Effector memory CD4-positive, alpha-beta T cell (primary cell): ENCODE measurements at regions not wholly inside any gene's neighbourhood (a gene's known extent, or its start where the extent isn't known, plus 50 kb on each side); places are given as distances from the start of the nearest gene placed in this dataset.

Source experiments
- DNase-seq, 3 donors: peaks; one replicate each; pipeline ENCODE4 v3.0.0-alpha.2; 2020
- H3K27ac ChIP-seq: 2 replicates; pipeline ENCODE4 v1.7.0; 2013; ENCODE audit warnings: mild to moderate bottlenecking, low read length, moderate library complexity; ENCODE audit not compliant: insufficient read depth, poor library complexity, severe bottlenecking
- H3K27me3 ChIP-seq: replicated peaks from 2 replicates; pipeline ENCODE4 v1.7.0; 2013; ENCODE audit warnings: mild to moderate bottlenecking, low read length; ENCODE audit not compliant: insufficient read depth, control insufficient read depth, poor library complexity, severe bottlenecking
- H3K36me3 ChIP-seq: 2 replicates; pipeline ENCODE4 v1.7.0; 2013; ENCODE audit warnings: mild to moderate bottlenecking, low read length, moderate library complexity; ENCODE audit not compliant: control insufficient read depth, insufficient read depth
- H3K4me1 ChIP-seq: 2 replicates; pipeline ENCODE4 v1.7.0; 2013; ENCODE audit warnings: low read length, mild to moderate bottlenecking; ENCODE audit not compliant: control insufficient read depth, insufficient read depth, poor library complexity, severe bottlenecking
- H3K4me3 ChIP-seq: 2 replicates; pipeline ENCODE4 v1.7.0; 2013; ENCODE audit warnings: low read length, low read depth, mild to moderate bottlenecking; ENCODE audit not compliant: insufficient read depth, poor library complexity, severe bottlenecking
- H3K9me3 ChIP-seq: 2 replicates; pipeline ENCODE4 v1.7.0; 2013; ENCODE audit warnings: mild to moderate bottlenecking, low read length, moderate library complexity; ENCODE audit not compliant: control insufficient read depth

DNA sequence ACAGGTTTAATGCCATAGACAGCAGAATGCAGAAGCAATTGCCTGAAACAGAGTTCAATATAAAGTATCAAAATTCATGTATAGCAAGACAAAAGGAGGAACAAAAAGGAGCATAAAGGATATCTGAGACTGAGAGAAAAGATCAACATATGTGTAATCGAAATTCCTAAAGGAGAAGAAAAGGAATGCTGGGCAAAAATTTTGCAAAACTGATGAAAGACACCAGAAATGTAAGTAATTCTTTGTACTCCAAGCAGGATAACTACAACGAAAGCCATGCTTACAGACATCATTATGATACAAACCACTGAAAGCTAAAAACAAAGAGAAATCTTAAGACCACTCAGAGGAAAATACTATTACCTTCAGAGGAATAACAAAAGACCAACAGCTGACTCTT, 72.8 kb upstream of the MTAP start:
- no peaks in the 10 kb centered on the region for H3K9me3 ChIP-seq
- DNase-seq = no peak
- H3K4me1 ChIP-seq = no peaks in the 10 kb centered on the region
- H3K36me3 ChIP-seq = no peaks in the 10 kb centered on the region
- no peaks in the 10 kb centered on the region for H3K27me3 ChIP-seq
- no peak overlapping the region for H3K4me3 ChIP-seq
- H3K27ac ChIP-seq = no peak overlapping the region

DNA sequence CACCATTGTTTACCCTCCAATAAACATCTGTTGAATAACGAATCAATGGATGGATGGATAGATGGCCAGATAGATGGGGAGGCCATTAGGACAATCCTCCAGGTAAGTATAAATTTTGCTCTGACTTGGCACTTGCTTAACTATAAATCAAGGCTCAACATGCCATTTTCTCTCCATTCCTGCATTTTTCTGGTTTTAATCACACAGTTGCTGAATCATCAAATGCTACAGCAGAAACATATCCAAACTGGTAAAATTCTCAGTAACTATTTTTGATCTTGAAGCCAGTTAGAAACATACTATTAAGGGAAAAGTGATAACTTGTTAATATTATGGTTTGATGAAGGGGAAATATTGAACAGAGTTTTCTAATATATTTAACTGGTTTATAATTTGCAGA, 71.5 kb upstream of the MTAP start:
- no peaks in the 10 kb centered on the region for H3K27me3 ChIP-seq
- no peaks in the 10 kb centered on the region for H3K9me3 ChIP-seq
- H3K4me3 ChIP-seq = no peak overlapping the region
- H3K27ac ChIP-seq = no peak overlapping the region
- H3K36me3 ChIP-seq = no peaks in the 10 kb centered on the region
- no peaks in the 10 kb centered on the region for H3K4me1 ChIP-seq
- no peak for DNase-seq

DNA sequence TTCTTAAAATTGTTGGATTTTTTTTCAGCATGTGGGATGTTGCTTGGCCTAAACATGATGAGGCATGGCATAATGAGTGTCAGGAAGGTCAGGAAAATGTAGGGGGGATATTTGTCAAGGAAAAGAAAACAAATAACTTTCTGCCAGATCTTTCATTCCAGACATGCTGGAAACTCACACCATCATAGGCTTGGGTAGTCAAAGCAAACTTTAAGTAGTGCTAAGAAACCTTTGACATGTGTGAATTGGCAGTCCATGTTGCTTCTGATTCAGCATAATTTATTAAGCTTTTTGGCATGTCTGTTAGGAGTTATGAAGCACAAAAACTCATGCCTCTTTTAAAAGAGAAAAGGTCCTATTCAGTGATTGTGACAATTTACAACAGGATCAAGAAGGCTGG, 61.3 kb upstream of the MTAP start:
- Histone ChIP-seq H3K4me1 (no peaks in the 10 kb centered on the region), H3K27me3 (no peaks in the 10 kb centered on the region), H3K27ac (no peak overlapping the region), H3K4me3 (no peak overlapping the region), H3K36me3 (no peaks in the 10 kb centered on the region), H3K9me3 (no peaks in the 10 kb centered on the region)
- DNase-seq = no peak

DNA sequence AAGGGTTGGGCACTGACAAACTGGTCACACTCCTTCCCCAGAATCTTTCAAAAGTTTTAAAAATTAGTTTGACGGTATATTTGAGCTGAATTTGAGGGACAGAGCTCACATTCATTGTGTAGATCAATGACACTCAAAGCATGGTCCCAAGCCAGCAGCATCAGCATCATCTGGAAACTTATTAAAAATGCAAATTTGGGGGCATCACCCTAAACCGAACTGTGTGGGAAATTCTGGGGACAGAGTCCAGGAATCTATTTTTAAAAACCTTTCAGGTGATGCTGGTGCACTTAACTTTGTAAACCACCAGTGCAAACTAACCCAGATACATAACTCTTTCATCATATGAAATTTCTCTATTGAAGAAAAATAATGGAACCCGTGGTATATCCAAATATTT, 58.1 kb upstream of the MTAP start:
- Histone ChIP-seq H3K4me1 (no peaks in the 10 kb centered on the region), H3K4me3 (no peak overlapping the region), H3K9me3 (no peaks in the 10 kb centered on the region), H3K27ac (no peak overlapping the region), H3K27me3 (no peaks in the 10 kb centered on the region), H3K36me3 (no peaks in the 10 kb centered on the region)
- no peak for DNase-seq

DNA sequence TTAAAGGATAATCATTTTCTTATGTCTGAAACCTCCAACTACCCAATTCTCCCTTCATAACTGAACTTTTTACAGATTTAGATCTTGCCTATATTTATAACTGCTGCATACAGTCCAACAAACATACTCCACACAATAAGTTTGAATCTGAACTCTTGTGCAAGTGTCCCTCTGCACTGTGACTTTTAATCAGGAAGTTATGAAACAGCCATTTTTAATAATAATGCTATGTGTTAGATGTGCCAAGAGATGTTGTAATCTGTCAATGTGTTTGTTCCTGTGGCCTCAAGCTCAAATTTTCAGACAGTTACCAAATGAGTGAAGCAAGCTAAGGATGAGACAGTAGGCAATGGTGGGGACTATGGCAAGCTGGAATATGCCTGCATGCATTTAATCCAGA, 57.6 kb upstream of the MTAP start:
- no peak for DNase-seq

DNA sequence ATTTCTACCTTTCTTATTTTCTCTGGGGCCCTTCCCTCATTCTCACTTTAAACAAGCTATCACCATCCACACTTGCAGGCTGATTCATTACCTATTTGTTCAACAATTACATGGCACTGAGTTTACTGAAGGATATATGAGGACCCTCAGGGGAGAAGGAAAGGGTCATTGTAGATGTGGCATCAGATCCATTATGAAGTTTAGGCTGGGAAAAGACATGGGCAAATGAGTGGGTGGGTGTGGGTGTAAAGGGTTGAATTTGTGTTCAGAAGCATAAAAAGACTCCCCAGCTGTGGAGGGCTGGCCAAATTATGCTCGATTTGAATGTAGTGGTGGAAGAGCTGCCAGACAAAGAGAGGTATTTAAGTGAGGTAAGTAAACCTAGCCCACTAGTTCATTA, 55.9 kb upstream of the MTAP start:
- no peaks in the 10 kb centered on the region for H3K36me3 ChIP-seq
- no peak for DNase-seq
- H3K27me3 ChIP-seq = no peaks in the 10 kb centered on the region
- no peaks in the 10 kb centered on the region for H3K9me3 ChIP-seq
- H3K27ac ChIP-seq = no peak overlapping the region
- H3K4me1 ChIP-seq = no peaks in the 10 kb centered on the region
- H3K4me3 ChIP-seq = no peak overlapping the region

More for the DNA sequence above, 57.6 kb upstream of the MTAP start:
- Histone ChIP-seq H3K9me3 (no peaks in the 10 kb centered on the region), H3K4me1 (no peaks in the 10 kb centered on the region), H3K36me3 (no peaks in the 10 kb centered on the region), H3K27me3 (no peaks in the 10 kb centered on the region), H3K4me3 (no peak overlapping the region), H3K27ac (no peak overlapping the region)

DNA sequence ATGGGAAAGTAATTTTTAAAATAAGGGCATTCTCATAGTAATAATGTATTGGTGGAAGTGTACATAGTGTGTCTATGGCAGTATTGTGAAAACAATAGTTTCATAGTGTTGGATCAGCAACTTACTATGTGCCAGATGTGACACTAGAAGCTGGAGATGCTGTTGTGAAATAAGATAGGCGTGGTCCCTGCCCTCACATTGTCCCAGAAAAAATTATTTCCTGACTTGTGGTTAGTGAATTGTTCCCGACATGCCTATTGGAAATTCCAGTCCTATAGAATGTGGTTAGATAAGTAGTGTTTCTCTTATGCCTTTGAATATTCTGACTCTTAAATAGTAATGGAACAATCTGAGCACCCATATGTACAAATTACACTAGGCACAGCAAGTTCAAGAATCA, 55.3 kb upstream of the MTAP start:
- Histone ChIP-seq H3K4me1 (no peaks in the 10 kb centered on the region), H3K36me3 (no peaks in the 10 kb centered on the region), H3K27ac (no peak overlapping the region), H3K9me3 (no peaks in the 10 kb centered on the region), H3K27me3 (no peaks in the 10 kb centered on the region), H3K4me3 (no peak overlapping the region)
- no peak for DNase-seq

DNA sequence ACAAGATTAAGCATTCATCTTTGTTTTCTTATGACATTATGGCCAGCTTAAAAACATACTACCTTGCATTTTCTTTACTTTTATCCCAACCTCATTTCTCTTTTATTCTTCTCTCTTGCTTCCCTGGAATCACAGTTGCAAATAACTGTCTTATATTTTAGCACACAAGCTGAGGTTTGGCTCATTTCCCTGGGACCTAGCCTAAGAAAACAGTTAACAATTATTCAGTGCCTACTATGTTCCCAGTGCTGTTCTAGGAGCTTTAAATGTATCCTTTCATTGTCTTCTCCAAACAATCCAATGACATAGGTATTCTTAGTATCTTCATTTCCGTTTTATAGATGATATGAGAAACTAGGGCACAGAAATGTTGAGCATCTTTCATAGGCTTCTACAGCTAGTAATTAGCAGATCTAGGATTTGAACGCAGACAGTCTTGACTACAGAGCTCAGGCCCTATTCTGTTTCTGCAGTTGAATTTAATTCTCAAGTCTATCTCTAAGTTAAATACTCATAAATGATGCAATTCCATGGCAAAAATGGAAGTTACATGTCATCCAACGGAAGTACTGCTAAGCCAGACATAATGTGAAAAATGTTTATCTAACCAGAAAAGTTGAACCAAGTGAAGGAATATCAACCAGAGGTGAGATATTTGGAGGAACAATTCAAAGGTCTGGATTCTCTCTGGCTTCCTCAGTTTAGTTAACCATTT, 52.3 kb upstream of the MTAP start:
- Histone ChIP-seq H3K27me3 (no peaks in the 10 kb centered on the region), H3K4me3 (no peak overlapping the region), H3K9me3 (no peaks in the 10 kb centered on the region), H3K36me3 (no peaks in the 10 kb centered on the region), H3K27ac (no peak overlapping the region), H3K4me1 (no peaks in the 10 kb centered on the region)
- DNase-seq = no peak

DNA sequence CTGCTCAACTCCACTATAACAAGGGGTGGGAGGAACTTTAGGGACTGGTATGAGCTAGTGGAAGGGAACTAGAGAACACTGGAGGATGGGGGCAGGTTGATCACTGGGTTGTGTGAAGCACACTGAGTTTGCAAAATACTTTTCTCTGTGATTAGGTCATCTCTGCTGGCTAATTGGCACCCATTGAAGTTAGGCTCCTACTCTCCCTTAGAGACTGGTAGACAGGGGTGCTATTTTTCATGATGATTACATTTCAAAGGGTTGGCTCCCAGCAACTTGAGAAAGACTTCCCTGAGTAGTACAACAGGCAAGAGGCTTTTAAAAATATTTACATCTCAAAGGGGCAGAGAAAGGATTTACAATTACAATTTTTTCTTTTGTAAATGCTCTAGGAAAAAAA, 50.4 kb upstream of the MTAP start:
- Histone ChIP-seq H3K27me3 (no peaks in the 10 kb centered on the region), H3K9me3 (no peaks in the 10 kb centered on the region), H3K4me3 (no peak overlapping the region), H3K36me3 (no peaks in the 10 kb centered on the region), H3K4me1 (no peaks in the 10 kb centered on the region), H3K27ac (no peak overlapping the region)
- DNase-seq = no peak
